ENCODE measurements at regions not wholly inside any gene's neighbourhood (a gene's known extent, or its start where the extent isn't known, plus 50 kb on each side); places are given as distances from the start of the nearest gene placed in this dataset.

DNA sequence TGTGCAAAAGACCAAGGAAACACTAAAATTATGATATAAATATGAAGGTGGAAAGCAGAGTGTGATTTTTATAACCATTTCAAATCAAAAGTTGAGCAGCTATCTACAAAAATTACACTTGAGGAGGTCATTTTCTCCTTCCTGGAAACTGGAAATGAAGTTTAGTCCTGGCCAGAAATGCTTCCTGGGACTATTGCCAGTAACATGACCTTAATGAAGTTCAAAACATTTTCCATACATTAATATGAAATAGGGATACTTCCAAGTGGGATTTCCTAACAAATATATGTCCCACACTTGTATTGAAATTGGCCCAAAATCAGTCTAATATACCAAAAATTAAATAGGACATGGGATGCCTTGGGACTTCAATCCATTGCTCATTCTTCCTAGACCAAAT lies 1556.8 kb upstream of the MIR17HG start:
- DNase-seq (ENCODE audit: low read depth, low spot score), result no peak

DNA sequence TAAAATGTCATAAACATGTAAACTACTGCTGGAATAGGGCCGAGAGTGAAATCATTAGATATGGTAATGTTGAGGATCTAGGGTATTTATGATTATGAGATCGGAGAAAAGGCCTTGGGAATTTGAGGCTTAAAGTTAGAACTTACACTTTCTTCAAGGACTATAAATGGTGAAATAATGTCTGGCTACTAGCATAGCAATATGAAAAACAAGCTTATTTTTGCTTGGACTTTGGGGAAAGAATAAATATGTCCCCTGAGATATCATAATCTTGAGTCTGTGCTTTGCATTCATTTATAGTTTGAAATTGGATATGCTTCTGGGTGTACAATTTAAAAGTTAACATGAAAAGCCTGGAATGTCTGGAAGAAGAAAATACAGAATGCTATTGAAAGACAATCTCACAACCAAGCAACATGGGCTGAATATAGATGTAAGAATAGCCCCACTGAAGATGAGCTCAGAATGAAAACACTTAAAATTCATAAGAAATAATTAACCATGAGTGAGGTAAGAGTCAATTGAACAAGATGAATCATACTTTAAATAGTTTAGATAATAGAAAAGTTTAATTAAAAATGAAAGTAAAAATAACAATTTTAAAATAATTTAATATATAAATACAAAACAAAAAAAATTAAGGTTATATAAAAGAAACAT lies 1555.4 kb upstream of the MIR17HG start:
- no peak for DNase-seq (ENCODE audit: low read depth, low spot score)

DNA sequence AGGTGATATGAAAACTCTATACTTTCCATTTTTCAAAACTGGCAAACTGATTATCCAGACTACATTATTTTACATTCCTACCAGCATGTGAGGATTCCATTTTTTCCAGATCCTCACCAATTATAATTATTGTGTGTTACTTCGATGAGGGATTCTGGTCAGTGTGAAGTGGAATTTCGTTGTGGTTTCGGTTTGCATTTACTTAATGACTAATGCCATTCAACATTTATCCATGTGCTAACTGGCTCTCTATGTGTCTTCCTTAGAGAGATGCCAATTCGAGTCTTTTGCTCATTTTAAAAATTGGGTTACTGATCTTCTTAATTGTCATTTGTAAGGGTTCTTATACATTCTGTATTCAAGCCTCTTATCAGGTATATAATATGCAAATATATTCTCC lies 1551.3 kb upstream of the MIR17HG start:
- DNase-seq (ENCODE audit: low read depth, low spot score), result no peak

DNA sequence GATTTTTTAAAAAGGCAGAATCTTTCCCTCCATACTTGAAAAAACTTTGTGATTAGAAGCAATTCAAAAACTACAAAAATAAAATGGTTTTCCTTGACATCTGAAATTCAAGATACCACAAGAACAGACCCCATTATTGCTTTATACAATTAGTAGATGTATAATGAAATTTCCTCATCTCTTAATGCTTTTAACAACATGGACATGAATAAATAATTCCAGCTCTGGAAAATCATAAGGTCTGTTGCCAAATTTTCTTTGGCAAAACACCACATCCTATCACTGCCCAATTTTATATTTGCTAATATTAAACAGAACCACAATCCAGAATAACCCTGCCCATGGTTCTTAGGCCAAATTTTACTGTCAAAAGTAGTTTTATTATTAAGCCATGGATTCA lies 1543.6 kb upstream of the MIR17HG start:
- DNase-seq (ENCODE audit: low read depth, low spot score), result no peak

GRCh38 chr13:89806594-89806993 lies 1540.9 kb upstream of the MIR17HG start:
- no peak for DNase-seq (ENCODE audit: low read depth, low spot score)

- DNase-seq (ENCODE audit: low read depth, low spot score), result no peak
Observed at GRCh38 chr13:89812856-89813255, 1534.6 kb upstream of the MIR17HG start.

- no peak for DNase-seq (ENCODE audit: low read depth, low spot score)
Observed at GRCh38 chr13:89816404-89816803, 1531.1 kb upstream of the MIR17HG start.

DNA sequence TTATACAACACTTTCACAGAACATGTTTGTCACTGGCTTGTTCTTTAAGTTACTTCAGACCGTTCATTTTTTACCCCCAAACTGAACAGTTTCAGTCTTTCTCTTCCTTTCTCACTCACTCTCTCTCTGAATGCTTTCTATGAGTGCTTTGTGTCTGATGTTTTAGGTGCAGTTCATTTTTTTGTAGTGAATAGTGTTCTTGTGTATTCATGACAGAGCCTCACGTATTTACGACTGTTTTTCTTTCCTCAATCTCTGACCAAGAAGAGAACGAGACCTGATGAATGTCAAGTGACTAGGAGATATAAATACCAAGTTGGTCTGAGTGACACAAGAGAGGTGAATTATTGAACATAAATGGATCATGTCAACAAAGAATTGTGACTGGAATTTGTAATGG lies 1525.0 kb upstream of the MIR17HG start:
- DNase-seq (ENCODE audit: low read depth, low spot score), result no peak

DNA sequence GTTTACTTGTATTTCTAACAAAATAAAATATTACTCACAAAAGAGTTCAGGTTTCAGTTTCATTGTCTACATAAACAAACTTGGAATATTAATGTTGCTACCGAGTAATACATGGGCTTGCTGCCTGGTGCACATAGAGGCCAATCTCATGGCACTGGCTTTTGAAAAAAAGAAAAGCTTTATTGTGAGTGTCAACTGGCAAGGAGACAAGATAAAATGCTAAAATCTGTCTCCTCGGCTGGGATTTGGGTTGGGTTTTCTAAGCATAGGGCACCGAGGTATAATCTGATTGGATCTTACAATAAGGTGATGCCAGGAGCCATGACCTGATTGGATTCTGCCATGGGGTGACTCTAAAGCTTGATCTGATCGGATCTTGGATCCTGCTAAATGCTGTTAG lies 1519.9 kb upstream of the MIR17HG start:
- peak; percentile 2 for DNase-seq (ENCODE audit: low read depth, low spot score)

DNA sequence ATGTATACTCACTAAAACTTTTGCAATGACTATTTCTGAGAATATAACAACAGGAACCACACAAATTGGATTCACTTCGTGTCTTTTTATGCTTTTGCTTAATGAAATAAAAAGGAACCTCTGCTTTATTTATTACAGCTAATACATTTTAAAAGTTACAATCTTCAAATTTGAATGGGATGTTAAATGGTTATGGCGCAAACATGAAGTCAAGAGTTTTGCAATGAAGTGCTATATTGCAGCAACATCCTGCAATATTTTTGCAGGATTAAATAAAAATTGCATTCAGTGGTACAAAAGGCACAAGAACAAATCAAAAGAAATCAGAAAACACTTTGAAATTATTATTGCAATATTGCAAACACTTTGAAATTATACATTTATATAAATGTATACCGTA lies 1519.0 kb upstream of the MIR17HG start:
- no peak for DNase-seq (ENCODE audit: low read depth, low spot score)

DNA sequence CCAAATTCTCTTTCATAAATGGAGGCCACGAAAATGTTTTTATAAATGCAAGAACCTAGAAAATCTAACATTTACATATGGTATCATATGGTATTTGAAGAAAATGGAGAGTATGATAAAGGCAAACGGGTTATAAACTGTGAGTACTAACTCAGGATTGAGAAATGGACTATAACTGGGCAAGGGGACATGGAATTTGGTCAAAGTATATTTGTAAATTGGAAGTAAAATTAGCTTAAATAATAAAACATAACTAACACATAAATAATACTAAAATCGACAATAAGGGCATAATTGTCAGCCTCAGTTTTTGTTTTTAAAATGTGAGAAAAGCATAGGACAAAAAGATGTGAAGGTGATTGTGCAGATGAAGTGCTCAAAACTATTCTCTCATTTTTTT lies 1516.3 kb upstream of the MIR17HG start:
- DNase-seq (ENCODE audit: low read depth, low spot score), result no peak

- DNase-seq (ENCODE audit: low read depth, low spot score), result no peak
Observed at GRCh38 chr13:89832827-89833226, 1514.7 kb upstream of the MIR17HG start.

- DNase-seq (ENCODE audit: low read depth, low spot score), result no peak
Observed at GRCh38 chr13:89843621-89844020, 1503.9 kb upstream of the MIR17HG start.

GRCh38 chr13:89845874-89846273 lies 1501.6 kb upstream of the MIR17HG start:
- no peak for DNase-seq (ENCODE audit: low read depth, low spot score)

DNA sequence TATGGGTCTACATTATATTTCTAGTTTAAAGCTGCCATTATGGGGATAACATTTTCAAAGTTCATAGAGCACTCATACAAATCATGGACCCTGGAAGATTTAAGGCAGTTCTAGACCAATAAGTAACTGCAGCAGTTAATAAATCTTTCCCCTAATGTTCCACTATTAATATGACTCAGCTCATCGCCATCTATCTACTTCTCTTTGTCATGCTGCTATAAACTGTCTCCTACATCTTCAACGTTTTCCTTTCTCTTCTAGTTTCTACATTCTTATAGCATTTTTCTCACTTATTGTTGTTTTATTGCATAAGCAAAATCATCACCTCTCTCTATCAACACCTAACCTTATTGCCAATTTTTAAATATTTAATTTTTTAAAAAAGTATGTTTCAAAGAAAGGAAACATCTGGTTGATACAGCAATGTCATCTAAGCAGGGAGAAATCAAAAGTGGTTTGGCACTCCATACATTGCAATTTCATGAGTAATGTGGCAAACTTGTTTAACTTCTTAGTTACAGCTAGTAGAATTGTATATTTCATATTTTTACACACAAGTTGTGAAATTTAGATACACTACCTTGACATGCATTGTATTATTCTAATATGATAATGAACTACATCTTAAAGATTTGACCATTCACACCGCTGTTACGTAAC lies 1500.4 kb upstream of the MIR17HG start:
- no peak for DNase-seq (ENCODE audit: low read depth, low spot score)

- no peak for DNase-seq (ENCODE audit: low read depth, low spot score)
Observed at GRCh38 chr13:89852570-89852969, 1494.9 kb upstream of the MIR17HG start.

DNA sequence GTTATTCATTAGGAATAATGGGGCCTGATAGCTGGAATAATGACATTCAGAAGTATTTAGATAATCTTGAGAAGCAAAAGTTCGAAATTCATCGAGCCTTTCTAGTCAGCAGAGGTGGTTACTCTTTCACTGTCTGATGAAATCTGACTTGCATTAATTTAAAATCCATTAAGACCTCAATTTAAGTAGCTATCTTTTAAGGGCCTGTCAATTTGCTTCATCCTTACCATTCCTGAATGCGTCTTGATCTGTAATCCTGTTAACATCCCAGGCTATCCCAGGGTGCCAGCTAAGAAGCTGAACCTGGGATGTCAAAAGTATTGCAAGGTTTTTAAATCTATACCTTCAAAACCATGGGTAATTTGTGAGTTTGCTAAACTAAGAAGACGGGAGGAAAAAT lies 1491.0 kb upstream of the MIR17HG start:
- no peak for DNase-seq (ENCODE audit: low read depth, low spot score)

GRCh38 chr13:89857502-89857901 lies 1490.0 kb upstream of the MIR17HG start:
- no peak for DNase-seq (ENCODE audit: low read depth, low spot score)

- DNase-seq (ENCODE audit: low read depth, low spot score), result no peak
Observed at GRCh38 chr13:89862011-89862690, 1485.3 kb upstream of the MIR17HG start.

GRCh38 chr13:89862691-89863036 lies 1484.8 kb upstream of the MIR17HG start:
- no peak for DNase-seq (ENCODE audit: low read depth, low spot score)

GRCh38 chr13:89865164-89866064 lies 1482.1 kb upstream of the MIR17HG start:
- no peak for DNase-seq (ENCODE audit: low read depth, low spot score)

- DNase-seq (ENCODE audit: low read depth, low spot score), result no peak
Observed at GRCh38 chr13:89869312-89869711, 1478.2 kb upstream of the MIR17HG start.
